Upper lobe of right lung (tissue), 1 donor: ENCODE measurements at regions not wholly inside any gene's neighbourhood (a gene's known extent, or its start where the extent isn't known, plus 50 kb on each side); places are given as distances from the start of the nearest gene placed in this dataset.

Experiments used
- ATAC-seq: fragments of 200-7000 bp; cut with Tn5 transposase; one replicate; pipeline ENCODE4 v1.9.1; 2020; ENCODE audit warnings: mild to moderate bottlenecking, moderate library complexity
- DNase-seq: peaks from one replicate; pipeline ENCODE4 v3.0.0-alpha.2; 2020
- H3K27ac ChIP-seq: fragments of 200-600 bp; one replicate; pipeline ENCODE4 v1.8.0; 2022
- H3K27me3 ChIP-seq: fragments of 200-600 bp; one replicate; pipeline ENCODE4 v1.8.0; 2022; ENCODE audit warnings: mild to moderate bottlenecking
- H3K36me3 ChIP-seq: fragments of 200-600 bp; one replicate; pipeline ENCODE4 v1.8.0; 2022
- H3K4me1 ChIP-seq: fragments of 200-600 bp; one replicate; pipeline ENCODE4 v1.8.0; 2022
- H3K4me3 ChIP-seq: fragments of 200-600 bp; one replicate; pipeline ENCODE4 v1.8.0; 2022; ENCODE audit warnings: mild to moderate bottlenecking
- H3K9me3 ChIP-seq: fragments of 200-600 bp; one replicate; pipeline ENCODE4 v1.8.0; 2022
- intact Hi-C: fragments of 100-400 bp; cut with DNase I; formaldehyde crosslinking; loops from one replicate; pipeline ENCODE4 v1.11.0; 2022
- TF ChIP-seq, protein P1 (sequence below): fragments of 200-600 bp; IDR thresholded peaks from one replicate; pipeline ENCODE4 v1.8.0; 2022; ENCODE audit warnings: antibody characterized with exemption
- donor health status: DM: no; HTN: yes; CAD: no; lungs with severe emphysema.

DNA sequence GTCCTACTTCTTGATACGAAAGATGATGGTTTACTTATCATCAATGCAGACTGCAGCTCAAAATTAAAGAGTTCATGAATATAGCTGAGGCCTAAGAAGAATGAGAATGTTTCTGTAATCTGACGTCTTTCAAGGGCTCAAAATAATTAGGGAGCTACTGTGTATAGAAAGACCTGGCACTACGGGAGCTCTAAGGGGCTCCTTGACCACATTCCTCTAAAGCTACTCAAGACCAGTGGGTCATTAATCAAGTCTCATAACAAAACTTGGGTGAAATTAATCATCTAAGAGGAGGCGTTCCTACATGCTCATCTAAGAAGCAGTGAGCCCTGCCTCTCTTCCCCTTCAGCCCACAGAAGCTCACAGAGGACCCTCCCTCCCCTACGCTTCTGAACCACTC is 863.8 kb upstream of the AUTS2 start:
- H3K36me3 ChIP-seq = no peaks in the 10 kb centered on the region
- no peaks in the 10 kb centered on the region for H3K9me3 ChIP-seq
- H3K4me3 ChIP-seq = no peak overlapping the region
- no peak for DNase-seq
- no peak for ATAC-seq
- no peak overlapping the region for H3K27ac ChIP-seq
- H3K4me1 ChIP-seq = no peaks in the 10 kb centered on the region
- TF ChIP-seq, protein P1, sequence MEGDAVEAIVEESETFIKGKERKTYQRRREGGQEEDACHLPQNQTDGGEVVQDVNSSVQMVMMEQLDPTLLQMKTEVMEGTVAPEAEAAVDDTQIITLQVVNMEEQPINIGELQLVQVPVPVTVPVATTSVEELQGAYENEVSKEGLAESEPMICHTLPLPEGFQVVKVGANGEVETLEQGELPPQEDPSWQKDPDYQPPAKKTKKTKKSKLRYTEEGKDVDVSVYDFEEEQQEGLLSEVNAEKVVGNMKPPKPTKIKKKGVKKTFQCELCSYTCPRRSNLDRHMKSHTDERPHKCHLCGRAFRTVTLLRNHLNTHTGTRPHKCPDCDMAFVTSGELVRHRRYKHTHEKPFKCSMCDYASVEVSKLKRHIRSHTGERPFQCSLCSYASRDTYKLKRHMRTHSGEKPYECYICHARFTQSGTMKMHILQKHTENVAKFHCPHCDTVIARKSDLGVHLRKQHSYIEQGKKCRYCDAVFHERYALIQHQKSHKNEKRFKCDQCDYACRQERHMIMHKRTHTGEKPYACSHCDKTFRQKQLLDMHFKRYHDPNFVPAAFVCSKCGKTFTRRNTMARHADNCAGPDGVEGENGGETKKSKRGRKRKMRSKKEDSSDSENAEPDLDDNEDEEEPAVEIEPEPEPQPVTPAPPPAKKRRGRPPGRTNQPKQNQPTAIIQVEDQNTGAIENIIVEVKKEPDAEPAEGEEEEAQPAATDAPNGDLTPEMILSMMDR = no peak
- no peaks in the 10 kb centered on the region for H3K27me3 ChIP-seq
- intact Hi-C loops = no loop called here

DNA sequence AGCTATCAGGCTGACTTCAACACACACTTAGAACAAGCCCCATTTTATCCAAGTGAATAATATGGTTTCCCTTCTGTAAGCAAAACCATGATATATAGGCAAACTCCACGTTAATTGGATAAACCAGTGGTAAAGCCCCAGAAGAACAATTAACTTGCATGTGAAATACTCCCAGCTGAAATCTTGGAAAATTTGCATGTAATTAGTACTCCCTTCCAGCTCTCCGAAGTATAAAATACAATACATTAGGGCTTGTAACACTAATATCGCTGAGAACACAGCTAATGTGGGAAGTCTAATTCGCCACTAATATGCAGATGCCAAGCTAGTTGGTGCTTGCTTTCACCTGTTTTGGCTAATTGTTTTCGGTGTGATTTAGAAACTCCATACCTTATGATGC is 859.0 kb upstream of the AUTS2 start:
- intact Hi-C loops = no loop called here
- Histone ChIP-seq H3K4me3 (no peak overlapping the region), H3K27me3 (no peaks in the 10 kb centered on the region), H3K4me1 (no peaks in the 10 kb centered on the region), H3K27ac (no peak overlapping the region), H3K36me3 (no peaks in the 10 kb centered on the region), H3K9me3 (no peaks in the 10 kb centered on the region)
- no peak for DNase-seq
- TF ChIP-seq, protein P1 = no peak
- ATAC-seq = no peak

DNA sequence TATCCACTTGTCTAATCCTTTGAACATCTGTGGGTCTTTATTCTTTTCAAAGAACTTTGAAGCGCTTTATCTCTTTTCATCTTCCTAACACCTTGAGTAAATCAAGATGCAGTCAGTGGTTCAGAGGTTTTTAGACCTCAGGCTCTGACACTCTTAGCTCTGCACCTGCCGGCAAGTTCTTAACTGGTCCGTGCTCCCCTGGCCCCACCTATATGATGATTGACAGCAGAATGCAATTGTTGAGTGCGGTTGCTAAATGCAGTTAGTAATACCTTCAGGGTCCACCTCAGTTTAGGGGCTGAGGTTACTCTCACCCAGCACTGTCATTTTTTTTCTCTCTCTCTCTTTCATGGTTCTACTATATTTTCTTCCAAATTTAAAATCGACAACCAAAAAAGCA is 854.2 kb upstream of the AUTS2 start:
- intact Hi-C loops = no loop called here
- TF ChIP-seq, protein P1 = no peak
- no peak for ATAC-seq

DNA sequence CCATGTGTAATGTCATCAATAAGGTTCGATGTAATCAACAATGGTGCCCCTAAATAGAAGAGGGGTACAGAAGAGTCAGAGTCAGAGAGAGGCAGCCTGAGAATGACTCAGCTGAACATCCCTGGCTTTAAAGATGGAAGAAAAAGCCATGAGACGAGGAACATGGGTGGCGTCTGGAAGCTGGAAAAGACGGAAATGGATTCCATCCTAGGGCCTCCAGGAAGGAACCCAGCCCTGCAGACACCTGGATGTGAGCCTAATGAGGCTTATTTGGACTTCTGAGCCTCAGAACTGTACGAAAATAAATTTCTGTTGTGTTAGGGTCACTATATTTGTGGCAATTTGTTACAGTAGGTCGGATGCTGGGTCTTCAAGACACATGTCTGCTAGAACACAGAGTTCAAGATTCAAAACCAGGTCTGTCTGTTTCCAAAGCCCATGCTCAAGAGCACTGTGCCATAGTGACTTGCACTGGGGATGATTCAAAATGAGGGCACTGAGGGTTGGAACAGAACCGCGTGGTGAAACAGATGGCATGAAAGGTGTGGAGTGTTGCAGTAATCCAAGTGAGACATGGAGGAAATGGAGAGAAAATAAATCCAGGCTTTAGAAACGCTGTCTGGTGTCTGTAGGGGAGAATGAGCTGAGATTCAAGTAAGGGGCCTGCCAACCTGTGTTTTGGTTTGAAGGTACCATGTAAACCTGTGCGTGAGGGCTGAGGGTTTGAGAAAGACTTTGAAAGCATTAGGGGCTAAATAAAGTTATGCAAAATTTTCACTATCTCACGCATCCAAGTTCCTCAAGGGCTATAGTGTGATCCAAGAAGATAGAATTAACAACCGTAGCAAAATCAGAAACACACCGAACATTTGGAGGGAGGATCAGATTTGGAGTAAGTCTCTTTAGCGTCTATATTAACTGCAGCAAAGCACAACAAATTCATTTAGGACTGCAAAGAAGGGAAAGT is 849.1 kb upstream of the AUTS2 start:
- H3K27ac ChIP-seq = no peak overlapping the region
- DNase-seq (no peak), ATAC-seq (no peak)
- H3K4me3 ChIP-seq = no peak overlapping the region
- H3K27me3 ChIP-seq = no peaks in the 10 kb centered on the region
- H3K36me3 ChIP-seq = no peaks in the 10 kb centered on the region
- no peaks in the 10 kb centered on the region for H3K9me3 ChIP-seq
- no peaks in the 10 kb centered on the region for H3K4me1 ChIP-seq
- intact Hi-C loops = no loop called here
- TF ChIP-seq, protein P1 = no peak

More for the DNA sequence above, 854.2 kb upstream of the AUTS2 start:
- H3K4me3 ChIP-seq = no peak overlapping the region
- no peak overlapping the region for H3K27ac ChIP-seq
- no peaks in the 10 kb centered on the region for H3K36me3 ChIP-seq
- no peaks in the 10 kb centered on the region for H3K9me3 ChIP-seq
- DNase-seq = no peak
- H3K4me1 ChIP-seq = no peaks in the 10 kb centered on the region
- no peaks in the 10 kb centered on the region for H3K27me3 ChIP-seq

DNA sequence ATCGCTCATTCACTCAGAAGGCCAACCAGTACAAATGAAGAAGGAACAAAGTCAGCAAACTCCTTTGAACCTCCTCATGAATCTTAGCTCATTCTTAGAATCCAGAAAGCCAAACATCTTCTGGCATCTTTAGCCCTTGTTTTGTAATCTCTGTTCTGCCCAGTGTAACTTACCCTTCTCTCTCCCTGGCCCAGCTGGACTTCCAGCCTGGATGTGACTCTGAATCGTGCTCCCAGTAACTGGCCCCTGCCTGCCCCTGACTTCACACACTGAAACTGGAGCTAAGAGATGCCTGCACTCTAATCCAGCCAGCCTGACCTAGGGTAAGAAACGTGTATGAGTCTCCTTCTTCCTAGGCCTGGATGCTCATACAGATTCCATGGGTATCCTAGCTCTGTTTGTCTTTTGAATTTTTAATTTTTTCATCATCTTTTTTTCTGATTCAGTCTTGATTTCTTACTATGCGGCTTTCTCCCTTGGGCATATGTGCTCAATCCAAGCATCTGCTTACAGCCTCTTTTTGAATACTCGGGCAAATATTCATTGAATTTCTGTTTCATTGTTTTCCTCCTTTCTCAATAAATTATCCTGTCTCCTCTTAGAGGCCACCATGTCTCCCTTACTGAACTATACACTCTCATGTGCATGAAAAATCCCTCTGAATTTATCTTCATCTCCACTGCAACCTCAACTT is 845.6 kb upstream of the AUTS2 start:
- Histone ChIP-seq H3K27ac (no peak overlapping the region), H3K9me3 (no peaks in the 10 kb centered on the region), H3K4me1 (no peaks in the 10 kb centered on the region), H3K36me3 (no peaks in the 10 kb centered on the region), H3K27me3 (no peaks in the 10 kb centered on the region), H3K4me3 (no peak overlapping the region)
- TF ChIP-seq, protein P1 = no peak
- ATAC-seq (no peak), DNase-seq (no peak)
- intact Hi-C loops = no loop called here
